GM12878 (cell line): ENCODE measurements at regions not wholly inside any gene's neighbourhood (a gene's known extent, or its start where the extent isn't known, plus 50 kb on each side); places are given as distances from the start of the nearest gene placed in this dataset.

Experiments
- ATAC-seq: fragments of 200-7000 bp; cut with Tn5 transposase; 3 replicates; pipeline ENCODE4 v1.9.1; 2020; ENCODE audit warnings: mild to moderate bottlenecking, moderate library complexity
- BruUV-seq: library from RNA; stranded (reverse); fragments of 400-500 nt; replicated peaks from 2 replicates; lab custom pipeline; 2021; lab: Mats Ljungman, UMichigan
- CTCF ChIA-PET: fragments of 300-600 bp; sonication (Branson Sonifier 250); formaldehyde crosslinking; extraction: SDS; loops from one replicate; lab custom pipeline; 2021; ENCODE audit warnings: inconsistent platforms; lab: Yijun Ruan, JAX
- POLR2A ChIA-PET: fragments of 350-600 bp; formaldehyde crosslinking; extraction: SDS; loops from one replicate; lab custom pipeline; 2021; ENCODE audit warnings: inconsistent platforms; lab: Charles Lee
- RAD21 ChIA-PET: fragments of 300-600 bp; sonication (Branson Sonifier 250); formaldehyde crosslinking; loops from one replicate; lab custom pipeline; 2023; ENCODE audit warnings: antibody characterized with exemption; ENCODE audit not compliant: unreplicated experiment; lab: Charles Lee
- SMC1A ChIA-PET: fragments of 300-600 bp; sonication (Branson Sonifier 250); formaldehyde crosslinking; loops from one replicate; lab custom pipeline; 2023; ENCODE audit not compliant: unreplicated experiment, uncharacterized antibody; lab: Charles Lee
- DNase-seq: peaks from one replicate; pipeline ENCODE4 v3.0.0-alpha.2; 2011; ENCODE audit warnings: low read depth, low spot score
- FAIRE-seq: peaks from 3 replicates; lab custom pipeline; 2011; peaks lifted over from hg19 to GRCh38; lab: Jason Lieb, UNC
- H2AFZ ChIP-seq: 2 replicates; pipeline ENCODE4 v1.6.0; 2011; ENCODE audit warnings: low read depth, low read length, control low read depth; ENCODE audit not compliant: control insufficient read depth
- H3K27ac ChIP-seq: 2 replicates; pipeline ENCODE4 v1.5.1; 2011; ENCODE audit warnings: control low read depth; ENCODE audit not compliant: control insufficient read depth, insufficient read depth
- H3K27me3 ChIP-seq, 2 experiments: replicated peaks in 1 of 2; 2 replicates each; pipeline versions ENCODE4 v1.6.0 to v1.6.1; 2011; ENCODE audit warnings: low read length in 1 of 2; ENCODE audit not compliant: control insufficient read depth in 2 of 2, insufficient read depth in 2 of 2
- H3K36me3 ChIP-seq, 2 experiments: 2 replicates each; pipeline ENCODE4 v1.5.1; 2011; ENCODE audit warnings: low read length in 1 of 2; ENCODE audit not compliant: control insufficient read depth in 2 of 2, insufficient read depth in 2 of 2
- H3K4me1 ChIP-seq: 2 replicates; pipeline ENCODE4 v1.6.1; 2011; ENCODE audit warnings: mild to moderate bottlenecking, low read length, moderate library complexity, mixed read lengths; ENCODE audit not compliant: control insufficient read depth, insufficient read depth
- H3K4me2 ChIP-seq: 2 replicates; pipeline ENCODE4 v1.6.0; 2011; ENCODE audit warnings: control low read depth; ENCODE audit not compliant: control insufficient read depth, insufficient read depth
- H3K4me3 ChIP-seq: fragments of 200-600 bp; sonication (generic); 2 replicates; pipeline ENCODE4 v1.5.1; 2016
- H3K79me2 ChIP-seq: 2 replicates; pipeline ENCODE4 v1.6.0; 2011; ENCODE audit warnings: low read length; ENCODE audit not compliant: control insufficient read depth, insufficient read depth
- H3K9ac ChIP-seq: 2 replicates; pipeline ENCODE4 v1.8.0; 2011; ENCODE audit warnings: low read length, control low read depth, mixed read lengths; ENCODE audit not compliant: control insufficient read depth, insufficient read depth
- H3K9me3 ChIP-seq: replicated peaks from 3 replicates; pipeline ENCODE4 v1.5.1; 2011; ENCODE audit warnings: mild to moderate bottlenecking, low read length; ENCODE audit not compliant: control insufficient read depth, insufficient read depth
- H4K20me1 ChIP-seq: 2 replicates; pipeline ENCODE4 v1.6.0; 2011; ENCODE audit not compliant: control insufficient read depth, insufficient read depth
- NR2C1 ChIP-seq: fragments of 450-650 bp; IDR thresholded peaks from 2 replicates; pipeline ENCODE4 v1.6.1; 2017; ENCODE audit warnings: antibody characterized with exemption, mild to moderate bottlenecking, moderate library complexity
- NR2F1 ChIP-seq: fragments of 450-650 bp; conservative IDR thresholded peaks from 2 replicates; pipeline ENCODE4 v1.6.1; 2017; ENCODE audit warnings: mild to moderate bottlenecking
- RBBP5 ChIP-seq: fragments of 200-600 bp; sonication (generic); conservative IDR thresholded peaks from 2 replicates; pipeline ENCODE4 v1.6.1; 2016
- WRNIP1 ChIP-seq: IDR thresholded peaks from 2 replicates; pipeline ENCODE4 v1.6.1; 2011; ENCODE audit warnings: low read depth, low read length, improper control_type of control experiment, borderline replicate concordance
- WGBS: methylation state at CpG from one replicate; pipeline ENCODE4 v1.1.6; 2016; ENCODE audit warnings: low lambda C conversion rate; ENCODE audit not compliant: insufficient replicate concordance, insufficient coverage; ENCODE audit errors: missing lambda C conversion rate; 5-methylcytosine and 5-hydroxymethylcytosine counted together
- in situ Hi-C: fragments of 300-500 bp; cut with MboI; formaldehyde crosslinking; loops from 9 replicates; pipeline ENCODE4 v1.14.3; 2018; ENCODE audit warnings: mixed read lengths
- intact Hi-C: fragments of 100-400 bp; cut with micrococcal nuclease; formaldehyde crosslinking; loops from one replicate; pipeline ENCODE4 v1.14.2; 2022; ENCODE audit not compliant: unreplicated experiment
- TF ChIP-seq, protein P1 (sequence below): fragments of 450-650 bp; IDR thresholded peaks from 2 replicates; pipeline ENCODE4 v1.6.1; 2018; ENCODE audit warnings: mild to moderate bottlenecking, low read depth, moderate library complexity; ENCODE audit not compliant: partially characterized antibody

DNA sequence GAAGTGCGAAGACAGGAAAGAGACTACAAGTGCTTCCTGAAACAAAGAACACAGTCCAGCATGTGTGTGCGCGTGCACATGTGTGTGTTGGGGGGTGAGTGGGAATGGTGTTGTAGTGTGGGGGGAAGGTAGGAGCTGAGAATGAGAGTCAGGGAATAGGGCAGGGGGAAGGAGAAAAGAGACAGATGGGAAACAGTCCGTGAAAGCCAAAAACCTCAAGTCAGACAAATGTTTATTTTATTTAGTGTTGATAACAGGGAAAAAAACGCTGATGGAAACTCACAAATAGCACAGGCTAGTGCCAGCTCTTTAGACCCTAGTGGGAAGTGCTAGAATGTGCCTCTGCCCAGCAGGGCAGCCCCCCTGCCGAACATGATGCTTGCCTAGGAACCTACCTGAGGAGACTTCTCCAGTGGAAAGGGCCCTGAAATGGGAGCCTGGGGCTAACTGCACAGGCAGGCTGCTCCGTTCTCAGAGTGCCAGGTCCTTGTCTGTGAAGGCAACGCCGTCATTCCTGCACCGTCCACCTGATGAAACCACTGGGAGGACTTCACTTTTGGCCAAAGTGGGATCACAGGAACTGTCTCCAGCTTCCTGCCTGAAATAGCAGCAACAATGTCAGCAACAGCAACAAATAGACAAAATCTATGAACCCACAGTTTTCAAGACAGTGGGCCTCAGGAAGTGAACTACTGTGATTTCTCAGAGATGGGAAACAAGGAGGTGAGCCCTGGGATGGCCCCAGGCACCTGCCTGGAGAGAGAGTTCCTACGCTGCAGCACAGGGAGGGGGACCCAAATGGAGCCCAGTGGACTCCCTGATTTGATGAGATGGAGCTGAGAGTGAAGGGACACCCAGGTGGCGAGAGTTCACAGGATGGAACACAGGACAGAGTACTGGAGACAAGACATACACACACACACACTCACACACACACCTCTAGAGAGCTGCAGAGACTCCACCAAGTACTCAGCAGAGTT lies 379.7 kb downstream of the RPS24 start (continued):
- TF ChIP-seq RBBP5: no peak
- TF ChIP-seq NR2C1: no peak
- TF ChIP-seq NR2F1: no peak
- no peak for TF ChIP-seq WRNIP1

DNA sequence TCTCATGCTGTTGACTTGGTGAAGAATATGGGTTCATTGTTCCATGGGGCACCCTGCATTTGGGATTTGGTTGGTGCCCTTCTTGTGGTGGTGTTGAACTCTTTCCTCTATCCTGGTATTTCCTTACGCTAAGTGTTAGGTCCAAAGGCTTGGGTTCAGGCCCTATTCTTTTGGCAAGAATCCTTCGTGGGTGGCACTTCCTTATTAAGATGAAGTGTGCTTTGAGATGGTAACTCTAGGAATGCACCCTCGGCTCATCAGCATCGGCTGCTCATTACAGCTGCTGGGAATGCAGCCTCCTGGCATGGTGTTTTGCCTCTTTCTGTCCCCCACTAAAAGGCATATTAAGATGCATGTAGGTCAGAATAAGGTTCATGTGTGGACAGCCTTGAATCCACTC lies 380.7 kb downstream of the RPS24 start:
- no peak for FAIRE-seq
- in situ Hi-C loops: no loop called here
- no peaks in the 10 kb centered on the region for H3K36me3 ChIP-seq
- no peak for DNase-seq
- CTCF ChIA-PET: no interaction called here
- no peaks in the 10 kb centered on the region for H3K4me1 ChIP-seq
- H3K4me3 ChIP-seq: no peak overlapping the region
- SMC1A ChIA-PET: no interaction called here
- intact Hi-C loops: no loop called here
- POLR2A ChIA-PET: no interaction called here
- no peak overlapping the region for H3K4me2 ChIP-seq
- no peak overlapping the region for H3K27ac ChIP-seq
- H3K79me2 ChIP-seq: no peaks in the 10 kb centered on the region
- H2AFZ ChIP-seq: no peak overlapping the region
- H3K9me3 ChIP-seq: no peaks in the 10 kb centered on the region
- no peaks in the 10 kb centered on the region for H3K27me3 ChIP-seq
- no peak for ATAC-seq
- H4K20me1 ChIP-seq: no peaks in the 10 kb centered on the region
- no TSS peak for BruUV-seq
- RAD21 ChIA-PET: no interaction called here
- no peak overlapping the region for H3K9ac ChIP-seq
- TF ChIP-seq, protein P1, sequence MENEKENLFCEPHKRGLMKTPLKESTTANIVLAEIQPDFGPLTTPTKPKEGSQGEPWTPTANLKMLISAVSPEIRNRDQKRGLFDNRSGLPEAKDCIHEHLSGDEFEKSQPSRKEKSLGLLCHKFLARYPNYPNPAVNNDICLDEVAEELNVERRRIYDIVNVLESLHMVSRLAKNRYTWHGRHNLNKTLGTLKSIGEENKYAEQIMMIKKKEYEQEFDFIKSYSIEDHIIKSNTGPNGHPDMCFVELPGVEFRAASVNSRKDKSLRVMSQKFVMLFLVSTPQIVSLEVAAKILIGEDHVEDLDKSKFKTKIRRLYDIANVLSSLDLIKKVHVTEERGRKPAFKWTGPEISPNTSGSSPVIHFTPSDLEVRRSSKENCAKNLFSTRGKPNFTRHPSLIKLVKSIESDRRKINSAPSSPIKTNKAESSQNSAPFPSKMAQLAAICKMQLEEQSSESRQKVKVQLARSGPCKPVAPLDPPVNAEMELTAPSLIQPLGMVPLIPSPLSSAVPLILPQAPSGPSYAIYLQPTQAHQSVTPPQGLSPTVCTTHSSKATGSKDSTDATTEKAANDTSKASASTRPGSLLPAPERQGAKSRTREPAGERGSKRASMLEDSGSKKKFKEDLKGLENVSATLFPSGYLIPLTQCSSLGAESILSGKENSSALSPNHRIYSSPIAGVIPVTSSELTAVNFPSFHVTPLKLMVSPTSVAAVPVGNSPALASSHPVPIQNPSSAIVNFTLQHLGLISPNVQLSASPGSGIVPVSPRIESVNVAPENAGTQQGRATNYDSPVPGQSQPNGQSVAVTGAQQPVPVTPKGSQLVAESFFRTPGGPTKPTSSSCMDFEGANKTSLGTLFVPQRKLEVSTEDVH: no peak
- 30% methylated on average over 4 of the region's 4 CpGs for WGBS
